ENCODE measurements at regions not wholly inside any gene's neighbourhood (a gene's known extent, or its start where the extent isn't known, plus 50 kb on each side); places are given as distances from the start of the nearest gene placed in this dataset.

DNA sequence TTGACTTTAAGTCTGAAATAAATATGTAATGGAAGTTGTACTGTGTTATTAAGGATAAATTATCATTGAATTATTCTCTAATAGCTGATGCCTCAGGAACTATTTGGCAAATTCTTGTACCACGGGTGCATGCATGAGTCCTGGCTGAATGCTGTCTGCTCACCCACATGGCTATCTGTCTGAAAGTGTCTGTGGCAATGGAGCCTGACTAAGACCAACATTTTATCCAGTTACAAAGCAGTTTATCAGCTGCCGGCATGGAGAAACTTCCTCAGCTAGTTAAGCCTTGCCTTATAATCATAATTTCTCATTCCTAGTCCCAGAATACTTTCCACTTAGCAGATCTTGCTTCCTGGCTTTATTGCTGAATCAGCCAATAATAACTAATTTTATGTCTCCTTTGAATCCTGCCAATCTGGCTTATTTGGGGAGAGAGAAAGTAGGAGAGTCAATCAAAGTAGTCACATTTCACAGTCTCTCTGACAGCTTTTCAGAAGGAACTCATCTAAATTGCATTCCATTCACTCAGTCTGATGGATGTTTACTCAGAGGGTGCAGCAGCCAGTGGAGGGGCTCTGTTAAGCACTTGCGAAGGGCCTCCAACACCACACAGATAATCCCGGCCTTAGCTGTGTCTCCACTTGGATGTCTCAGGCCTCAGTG, 280.6 kb upstream of the CLEC14A start:
- no peak for DNase-seq (ENCODE audit: low read depth, low spot score)
- TF ChIP-seq, protein P1, sequence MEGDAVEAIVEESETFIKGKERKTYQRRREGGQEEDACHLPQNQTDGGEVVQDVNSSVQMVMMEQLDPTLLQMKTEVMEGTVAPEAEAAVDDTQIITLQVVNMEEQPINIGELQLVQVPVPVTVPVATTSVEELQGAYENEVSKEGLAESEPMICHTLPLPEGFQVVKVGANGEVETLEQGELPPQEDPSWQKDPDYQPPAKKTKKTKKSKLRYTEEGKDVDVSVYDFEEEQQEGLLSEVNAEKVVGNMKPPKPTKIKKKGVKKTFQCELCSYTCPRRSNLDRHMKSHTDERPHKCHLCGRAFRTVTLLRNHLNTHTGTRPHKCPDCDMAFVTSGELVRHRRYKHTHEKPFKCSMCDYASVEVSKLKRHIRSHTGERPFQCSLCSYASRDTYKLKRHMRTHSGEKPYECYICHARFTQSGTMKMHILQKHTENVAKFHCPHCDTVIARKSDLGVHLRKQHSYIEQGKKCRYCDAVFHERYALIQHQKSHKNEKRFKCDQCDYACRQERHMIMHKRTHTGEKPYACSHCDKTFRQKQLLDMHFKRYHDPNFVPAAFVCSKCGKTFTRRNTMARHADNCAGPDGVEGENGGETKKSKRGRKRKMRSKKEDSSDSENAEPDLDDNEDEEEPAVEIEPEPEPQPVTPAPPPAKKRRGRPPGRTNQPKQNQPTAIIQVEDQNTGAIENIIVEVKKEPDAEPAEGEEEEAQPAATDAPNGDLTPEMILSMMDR (IDR thresholded peaks at IDR 0.05; ENCODE audit: low read depth, low read length): no peak
- no peak overlapping the region for H3K4me3 ChIP-seq (ENCODE audit: low read depth, low read length)
- in situ Hi-C loops (cut with HindIII; ENCODE audit: low sequenced_read_pairs): no loop called here

DNA sequence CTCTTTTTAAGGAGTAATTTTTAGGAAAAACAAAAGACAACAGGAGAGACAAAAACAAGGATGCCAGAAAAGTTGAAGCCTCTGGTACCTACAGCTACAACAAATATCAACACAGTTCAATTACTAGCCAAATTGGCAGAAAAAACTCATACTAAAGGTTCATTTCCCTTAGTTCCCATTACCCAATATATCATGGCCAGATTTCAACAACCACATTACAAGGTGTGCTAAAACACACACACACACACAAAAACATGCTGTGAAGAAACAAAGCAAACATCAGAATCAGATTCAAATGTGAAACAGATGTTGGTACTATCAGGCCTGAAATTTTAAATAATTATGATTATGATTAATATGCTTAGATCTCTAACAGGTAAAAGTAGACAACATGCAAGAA, 272.7 kb upstream of the CLEC14A start:
- in situ Hi-C loops (cut with HindIII; ENCODE audit: low sequenced_read_pairs): no loop called here
- no peak for DNase-seq (ENCODE audit: low read depth, low spot score)
- H3K4me3 ChIP-seq (ENCODE audit: low read depth, low read length): no peak overlapping the region
- TF ChIP-seq, protein P1 (IDR thresholded peaks at IDR 0.05; ENCODE audit: low read depth, low read length): no peak

DNA sequence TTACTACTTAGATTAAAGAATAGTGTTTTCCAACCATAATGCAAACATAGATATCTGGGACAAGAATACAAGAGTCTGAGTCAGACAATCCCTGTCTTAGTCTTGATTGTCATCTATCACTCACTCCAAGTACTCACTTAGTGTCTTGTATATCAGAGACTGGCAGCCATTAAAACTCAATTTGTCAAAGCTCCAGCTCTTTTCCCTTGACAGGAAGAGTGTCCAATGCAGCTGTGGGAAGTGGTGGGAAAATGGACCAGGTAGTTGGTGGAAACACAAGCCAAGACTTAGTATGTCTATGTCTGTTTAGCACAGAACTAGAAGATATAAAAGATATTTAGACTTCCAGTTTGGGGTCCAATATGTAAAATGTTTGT, 271.6 kb upstream of the CLEC14A start:
- DNase-seq (ENCODE audit: low read depth, low spot score): no peak
- in situ Hi-C loops (cut with HindIII; ENCODE audit: low sequenced_read_pairs): no loop called here
- TF ChIP-seq, protein P1 (IDR thresholded peaks at IDR 0.05; ENCODE audit: low read depth, low read length): no peak
- no peak overlapping the region for H3K4me3 ChIP-seq (ENCODE audit: low read depth, low read length)

DNA sequence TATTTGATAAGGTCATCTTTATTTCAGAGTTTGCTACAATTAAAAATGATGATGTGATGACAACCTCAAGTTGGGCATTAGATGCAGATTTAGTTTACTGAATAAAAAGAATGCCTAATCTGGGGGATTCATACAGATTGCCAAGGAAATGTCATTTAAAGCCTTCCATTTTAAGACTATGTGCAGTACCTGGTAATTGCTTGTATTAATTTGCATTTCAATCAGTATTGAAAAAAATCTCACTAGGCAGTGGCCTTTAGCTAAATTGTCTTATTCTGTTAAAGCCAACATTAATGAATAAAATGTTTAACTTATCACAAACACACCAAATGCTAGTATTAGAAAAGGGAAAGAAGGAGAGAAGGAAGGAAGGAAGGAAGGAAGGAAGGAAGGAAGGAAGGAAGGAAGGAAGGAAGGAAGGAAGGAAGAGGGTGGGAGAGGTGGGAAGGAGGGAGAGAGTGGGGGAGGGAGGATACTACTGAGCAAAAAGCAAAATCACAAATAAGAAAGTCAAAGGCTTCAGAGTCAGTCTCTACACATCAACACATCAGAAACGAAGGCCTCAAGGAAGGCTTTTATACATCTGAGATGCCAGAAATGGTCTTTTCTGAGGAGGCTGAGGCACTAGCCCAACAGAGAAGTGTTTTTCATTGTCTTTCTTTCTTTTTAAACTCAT, 271.1 kb upstream of the CLEC14A start:
- TF ChIP-seq, protein P1 (IDR thresholded peaks at IDR 0.05; ENCODE audit: low read depth, low read length): no peak
- H3K4me3 ChIP-seq (ENCODE audit: low read depth, low read length): no peak overlapping the region
- in situ Hi-C loops (cut with HindIII; ENCODE audit: low sequenced_read_pairs): no loop called here
- no peak for DNase-seq (ENCODE audit: low read depth, low spot score)

DNA sequence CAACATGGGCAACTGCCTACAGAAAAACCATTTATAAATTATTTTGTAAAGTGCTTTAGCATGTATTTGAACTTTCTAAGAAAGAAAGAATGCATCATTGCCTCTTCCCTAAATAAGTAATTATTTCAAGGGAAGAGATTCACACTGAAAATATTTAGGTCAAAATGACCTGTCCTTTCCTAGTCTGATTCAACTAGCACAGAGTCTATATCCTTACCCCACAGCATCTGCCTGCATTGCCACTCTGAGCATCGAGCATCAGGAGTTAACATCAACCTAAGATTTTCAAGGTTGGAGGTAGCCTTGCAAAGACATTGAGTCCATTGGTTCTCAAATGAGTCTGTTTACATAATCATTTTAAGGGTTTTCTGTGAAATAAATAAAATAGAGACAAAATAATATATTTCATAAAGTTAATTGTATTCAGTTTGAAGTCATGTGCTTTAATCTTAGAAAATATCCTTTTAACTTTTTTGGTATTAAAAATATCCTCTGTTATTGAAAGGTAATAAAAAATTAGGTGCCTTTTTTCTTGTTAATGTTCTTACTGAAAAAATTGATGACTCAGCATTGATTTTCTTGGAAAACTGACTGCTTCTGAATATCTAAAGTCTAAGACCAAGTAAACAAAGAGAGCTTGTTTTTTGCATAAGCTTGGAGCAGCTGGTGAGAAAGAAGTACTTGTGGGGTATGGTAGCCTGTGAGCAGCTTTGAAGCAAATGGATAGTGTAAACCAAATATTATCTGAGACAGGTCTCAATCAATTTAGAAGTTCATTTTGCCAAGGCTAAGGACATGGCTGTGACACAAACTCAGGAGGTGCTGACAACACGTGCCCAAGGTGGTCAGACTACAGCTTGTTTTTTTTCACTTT, 269.0 kb upstream of the CLEC14A start:
- no peak for DNase-seq (ENCODE audit: low read depth, low spot score)
- H3K4me3 ChIP-seq (ENCODE audit: low read depth, low read length): no peak overlapping the region
- TF ChIP-seq, protein P1 (IDR thresholded peaks at IDR 0.05; ENCODE audit: low read depth, low read length): no peak
- in situ Hi-C loops (cut with HindIII; ENCODE audit: low sequenced_read_pairs): no loop called here

DNA sequence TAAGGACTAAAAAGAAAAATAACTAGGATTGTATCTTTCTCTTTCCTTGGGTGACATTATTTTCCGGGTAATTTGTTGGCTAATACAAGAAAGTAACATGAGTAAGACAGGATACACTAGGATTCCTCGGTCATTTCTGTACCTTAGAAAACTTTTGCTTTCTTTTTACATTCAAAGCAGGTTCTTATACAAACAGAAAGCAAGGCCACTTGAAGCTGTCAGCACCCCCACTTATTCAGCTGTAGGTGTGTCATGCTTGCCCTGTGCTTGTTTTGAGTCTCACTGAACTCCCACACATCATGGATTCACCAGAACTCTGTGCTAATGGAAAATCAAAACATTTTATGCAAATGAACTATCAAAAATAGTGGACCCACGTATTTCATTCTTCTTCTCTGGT, 266.8 kb upstream of the CLEC14A start:
- TF ChIP-seq, protein P1 (IDR thresholded peaks at IDR 0.05; ENCODE audit: low read depth, low read length): no peak
- no peak for DNase-seq (ENCODE audit: low read depth, low spot score)
- H3K4me3 ChIP-seq (ENCODE audit: low read depth, low read length): no peak overlapping the region
- in situ Hi-C loops (cut with HindIII; ENCODE audit: low sequenced_read_pairs): no loop called here
